Activated CD4-positive, alpha-beta memory T cell treated with anti-CD3 and anti-CD28 coated beads, Interleukin-2, amount 10 ng/mL, durations not matched to agents 7 days and 5 days (primary cell): ENCODE measurements at regions not wholly inside any gene's neighbourhood (a gene's known extent, or its start where the extent isn't known, plus 50 kb on each side); places are given as distances from the start of the nearest gene placed in this dataset.

Experiments used
- CTCF ChIA-PET: fragments of 350-600 bp; sonication (Branson Sonifier 250); formaldehyde crosslinking; loops from one replicate; lab custom pipeline; 2021; ENCODE audit warnings: antibody characterized with exemption, inconsistent platforms; lab: Charles Lee
- POLR2A ChIA-PET: fragments of 350-600 bp; sonication (Branson Sonifier 250); formaldehyde crosslinking; loops from one replicate; lab custom pipeline; 2021; ENCODE audit warnings: antibody characterized with exemption; lab: Charles Lee
- DNase-seq: peaks from one replicate; pipeline ENCODE4 v3.0.0-alpha.2; 2020
- H3K27ac Mint-ChIP-seq: one replicate; pipeline ENCODE4 v1.8.0; 2021; ENCODE audit warnings: mild to moderate bottlenecking, mixed read lengths
- H3K27me3 Mint-ChIP-seq: one replicate; pipeline ENCODE4 v1.8.0; 2021; ENCODE audit warnings: mixed read lengths
- H3K36me3 Mint-ChIP-seq: one replicate; pipeline ENCODE4 v1.8.0; 2021; ENCODE audit warnings: low read depth, mixed read lengths
- H3K4me1 Mint-ChIP-seq: one replicate; pipeline ENCODE4 v1.8.0; 2021; ENCODE audit warnings: mixed read lengths
- H3K4me3 Mint-ChIP-seq: one replicate; pipeline ENCODE4 v1.8.0; 2021; ENCODE audit warnings: mild to moderate bottlenecking, mixed read lengths
- H3K9me3 Mint-ChIP-seq: one replicate; pipeline ENCODE4 v1.8.0; 2021; ENCODE audit warnings: mixed read lengths

GRCh38 chr22:19641983-19642451 lies 72.3 kb upstream of the SEPTIN5 start:
- CTCF ChIA-PET: interaction anchor here (0.5 kb wide), 1 partner anchor 381 kb away, joined by 3 read pairs; no protein-coding TSS in a partner anchor
- H3K9me3 Mint-ChIP-seq: peaks cover 4% of the 10 kb centered on the region
- no peak overlapping the region for H3K4me3 Mint-ChIP-seq
- H3K27ac Mint-ChIP-seq: no peak overlapping the region
- DNase-seq: no peak
- H3K27me3 Mint-ChIP-seq: peaks cover 15% of the 10 kb centered on the region
- no peaks in the 10 kb centered on the region for H3K4me1 Mint-ChIP-seq
- POLR2A ChIA-PET: no interaction called here
- no peaks in the 10 kb centered on the region for H3K36me3 Mint-ChIP-seq

GRCh38 chr22:19643448-19644313 lies 70.6 kb upstream of the SEPTIN5 start:
- Mint-ChIP-seq H3K27ac (no peak overlapping the region), H3K36me3 (peaks cover 7% of the 10 kb centered on the region), H3K4me3 (no peak overlapping the region), H3K4me1 (no peaks in the 10 kb centered on the region), H3K27me3 (peaks cover 21% of the 10 kb centered on the region), H3K9me3 (peaks cover 13% of the 10 kb centered on the region)
- CTCF ChIA-PET: interaction anchor here (1.5 kb wide), 1 partner anchor 14 kb away, joined by 3 read pairs; no protein-coding TSS in a partner anchor
- DNase-seq: no peak
- POLR2A ChIA-PET: no interaction called here

GRCh38 chr22:19644314-19645223 lies 69.7 kb upstream of the SEPTIN5 start:
- peaks cover 27% of the 10 kb centered on the region for H3K27me3 Mint-ChIP-seq
- ChIA-PET POLR2A (no interaction called here), CTCF (interaction anchor here (1.5 kb wide), 1 partner anchor 14 kb away, joined by 3 read pairs; no protein-coding TSS in a partner anchor)
- H3K27ac Mint-ChIP-seq: no peak overlapping the region
- H3K4me1 Mint-ChIP-seq: no peaks in the 10 kb centered on the region
- H3K9me3 Mint-ChIP-seq: peaks cover 19% of the 10 kb centered on the region
- no peak overlapping the region for H3K4me3 Mint-ChIP-seq
- no peak for DNase-seq
- H3K36me3 Mint-ChIP-seq: peaks cover 10% of the 10 kb centered on the region

DNA sequence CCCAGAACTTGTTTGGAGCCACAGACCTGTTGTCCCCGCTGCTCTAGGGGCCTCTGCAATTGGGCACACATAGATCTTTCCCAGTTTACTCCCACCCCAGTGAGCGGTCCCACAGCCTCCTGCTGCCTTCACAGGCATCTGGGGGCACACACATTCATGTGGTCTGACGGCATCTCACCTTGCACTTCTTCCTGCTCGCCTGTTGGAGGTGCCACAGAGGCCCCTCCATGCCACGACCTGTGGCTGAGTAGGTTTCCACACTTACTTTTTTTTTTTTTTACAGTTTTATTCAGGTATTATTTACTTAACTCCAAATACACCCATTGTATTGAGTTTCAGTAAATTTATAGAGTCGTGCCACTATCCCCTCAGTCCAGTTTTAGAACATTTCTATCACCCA lies 68.9 kb upstream of the SEPTIN5 start:
- ChIA-PET POLR2A (no interaction called here), CTCF (no interaction called here)
- Mint-ChIP-seq H3K27me3 (peaks cover 27% of the 10 kb centered on the region), H3K27ac (no peak overlapping the region), H3K36me3 (peaks cover 10% of the 10 kb centered on the region), H3K4me3 (no peak overlapping the region), H3K9me3 (peaks cover 19% of the 10 kb centered on the region), H3K4me1 (no peaks in the 10 kb centered on the region)
- no peak for DNase-seq

- H3K4me3 Mint-ChIP-seq: no peak overlapping the region
- H3K4me1 Mint-ChIP-seq: no peaks in the 10 kb centered on the region
- no peak for DNase-seq
- peaks cover 10% of the 10 kb centered on the region for H3K36me3 Mint-ChIP-seq
- POLR2A ChIA-PET: no interaction called here
- no peak overlapping the region for H3K27ac Mint-ChIP-seq
- H3K9me3 Mint-ChIP-seq: peaks cover 19% of the 10 kb centered on the region
- peaks cover 31% of the 10 kb centered on the region for H3K27me3 Mint-ChIP-seq
- CTCF ChIA-PET: no interaction called here
Observed at GRCh38 chr22:19645905-19646304, 68.4 kb upstream of the SEPTIN5 start.

DNA sequence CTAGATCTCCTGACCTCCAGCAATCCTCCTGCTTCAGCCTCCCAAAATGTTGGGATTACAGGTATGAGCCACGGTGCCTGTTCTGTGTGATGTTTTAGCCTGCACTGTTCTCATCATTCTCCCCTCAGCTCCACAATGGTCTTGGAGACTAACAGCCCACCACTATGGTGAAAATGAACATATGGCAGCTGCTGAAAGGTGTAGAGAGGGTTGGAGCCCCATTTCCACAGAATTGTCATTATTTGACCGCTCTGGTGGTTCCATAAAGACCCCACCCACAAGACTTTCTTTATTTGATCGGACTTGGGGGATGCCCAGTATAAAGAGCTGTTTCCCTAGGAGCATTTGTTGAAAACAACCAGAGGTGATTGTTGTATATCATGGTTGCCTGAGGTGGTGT lies 67.9 kb upstream of the SEPTIN5 start:
- Mint-ChIP-seq H3K9me3 (peaks cover 19% of the 10 kb centered on the region), H3K36me3 (peaks cover 10% of the 10 kb centered on the region), H3K4me1 (no peaks in the 10 kb centered on the region), H3K27ac (no peak overlapping the region), H3K4me3 (no peak overlapping the region), H3K27me3 (peaks cover 36% of the 10 kb centered on the region)
- ChIA-PET POLR2A (no interaction called here), CTCF (no interaction called here)
- DNase-seq: no peak

DNA sequence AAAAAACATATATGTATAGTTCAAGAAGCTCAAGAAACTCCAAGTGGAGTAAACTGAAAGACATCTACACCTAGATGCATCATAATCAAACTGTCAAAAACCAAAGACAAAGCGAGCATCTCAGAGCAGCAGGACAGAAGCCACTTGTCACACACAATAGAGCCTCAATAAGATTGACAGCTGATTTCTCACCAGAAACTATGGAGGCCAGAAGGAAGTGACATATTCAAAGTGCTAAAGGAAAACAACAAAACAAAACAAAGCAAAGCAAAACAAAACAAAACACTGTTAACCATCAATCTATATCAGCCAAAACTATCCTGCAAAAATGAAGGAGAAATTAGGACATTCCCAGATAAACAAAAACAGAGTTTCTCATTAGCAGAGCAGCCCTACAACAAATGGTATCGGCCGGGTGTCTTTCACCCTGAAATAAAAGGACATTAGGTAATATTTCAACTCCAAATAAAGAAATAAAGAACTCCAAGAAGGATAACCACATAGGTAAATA lies 65.8 kb upstream of the SEPTIN5 start:
- no peak for DNase-seq
- peaks cover 38% of the 10 kb centered on the region for H3K27me3 Mint-ChIP-seq
- peaks cover 19% of the 10 kb centered on the region for H3K9me3 Mint-ChIP-seq
- ChIA-PET CTCF (no interaction called here), POLR2A (no interaction called here)
- peaks cover 10% of the 10 kb centered on the region for H3K36me3 Mint-ChIP-seq
- H3K4me3 Mint-ChIP-seq: no peak overlapping the region
- no peak overlapping the region for H3K27ac Mint-ChIP-seq
- H3K4me1 Mint-ChIP-seq: no peaks in the 10 kb centered on the region

DNA sequence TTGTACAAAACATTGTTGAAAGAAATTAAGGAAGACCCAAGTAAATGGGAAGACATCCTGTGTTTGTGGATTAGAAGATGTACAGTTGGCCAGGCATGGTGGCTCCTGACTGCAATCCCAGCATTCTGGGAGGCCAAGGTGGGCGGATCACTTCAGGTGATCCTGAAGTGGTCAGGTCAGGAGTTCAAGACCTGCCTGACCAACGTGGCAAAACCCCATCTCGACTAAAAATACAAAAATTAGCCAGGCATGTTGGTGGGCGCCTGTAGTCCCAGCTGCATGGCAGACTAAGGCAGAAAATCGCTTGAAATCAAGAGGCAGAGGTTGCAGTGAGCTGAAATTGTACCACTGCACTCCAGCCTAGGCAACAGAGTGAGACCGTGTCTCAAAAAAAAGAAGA lies 62.0 kb upstream of the SEPTIN5 start:
- Mint-ChIP-seq H3K27ac (no peak overlapping the region), H3K4me3 (no peak overlapping the region), H3K4me1 (no peaks in the 10 kb centered on the region), H3K27me3 (peaks cover 30% of the 10 kb centered on the region), H3K36me3 (peaks cover 10% of the 10 kb centered on the region), H3K9me3 (peaks cover 15% of the 10 kb centered on the region)
- ChIA-PET POLR2A (no interaction called here), CTCF (no interaction called here)
- no peak for DNase-seq

DNA sequence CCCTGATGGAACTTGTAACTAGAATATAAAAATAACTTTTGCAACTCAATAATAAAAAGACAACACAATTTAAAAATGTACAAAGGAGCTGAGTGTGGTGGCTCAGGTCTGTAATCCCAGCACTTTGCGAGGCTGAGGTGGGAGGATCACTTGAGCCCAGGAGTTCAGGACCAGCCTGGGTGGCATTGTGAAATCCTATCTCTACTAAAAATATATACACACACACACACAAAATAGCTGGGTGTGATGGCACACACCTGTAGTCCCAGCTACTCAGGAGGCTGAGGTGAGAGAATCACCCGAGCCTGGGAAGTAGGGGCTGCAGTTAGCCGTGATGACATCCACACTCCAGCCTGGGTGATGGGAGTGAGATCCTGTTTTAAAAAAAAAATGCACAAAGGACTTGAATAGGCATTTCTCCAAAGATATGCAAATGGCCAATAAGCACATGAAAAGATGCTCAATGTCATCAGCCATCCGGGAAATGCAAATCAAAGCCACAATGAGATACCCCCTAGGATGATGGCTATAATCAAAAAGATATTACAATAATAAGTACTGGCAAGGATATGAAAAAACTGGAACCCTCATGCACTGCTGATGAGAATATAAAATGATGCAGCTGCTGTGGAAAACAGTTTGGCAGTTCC lies 59.8 kb upstream of the SEPTIN5 start:
- CTCF ChIA-PET: no interaction called here
- H3K9me3 Mint-ChIP-seq: peaks cover under 1% of the 10 kb centered on the region

GRCh38 chr22:19655399-19655798 lies 58.9 kb upstream of the SEPTIN5 start:
- Mint-ChIP-seq H3K27ac (no peak overlapping the region), H3K4me1 (no peaks in the 10 kb centered on the region), H3K9me3 (no peaks in the 10 kb centered on the region), H3K27me3 (peaks cover 14% of the 10 kb centered on the region), H3K36me3 (no peaks in the 10 kb centered on the region), H3K4me3 (no peak overlapping the region)
- no peak for DNase-seq
- POLR2A ChIA-PET: no interaction called here
- CTCF ChIA-PET: no interaction called here

More for the DNA sequence above, 59.8 kb upstream of the SEPTIN5 start:
- Mint-ChIP-seq H3K4me1 (no peaks in the 10 kb centered on the region), H3K4me3 (no peak overlapping the region), H3K27me3 (peaks cover 18% of the 10 kb centered on the region), H3K27ac (no peak overlapping the region), H3K36me3 (peaks cover 1% of the 10 kb centered on the region)
- POLR2A ChIA-PET: no interaction called here
- no peak for DNase-seq

GRCh38 chr22:19656541-19657251 lies 57.6 kb upstream of the SEPTIN5 start:
- ChIA-PET POLR2A (no interaction called here), CTCF (no interaction called here)
- H3K36me3 Mint-ChIP-seq: no peaks in the 10 kb centered on the region
- H3K9me3 Mint-ChIP-seq: no peaks in the 10 kb centered on the region
- peaks cover 3% of the 10 kb centered on the region for H3K27me3 Mint-ChIP-seq
- no peaks in the 10 kb centered on the region for H3K4me1 Mint-ChIP-seq
- no peak overlapping the region for H3K27ac Mint-ChIP-seq
- H3K4me3 Mint-ChIP-seq: no peak overlapping the region
- no peak for DNase-seq
